GM19438 (cell line): ENCODE measurements at regions not wholly inside any gene's neighbourhood (a gene's known extent, or its start where the extent isn't known, plus 50 kb on each side); places are given as distances from the start of the nearest gene placed in this dataset.

Experiments used
- ATAC-seq: cut with Tn5 transposase; IDR thresholded peaks from one replicate; pipeline ENCODE4 v1.9.1; 2021; ENCODE audit warnings: low read depth; ENCODE audit not compliant: unreplicated experiment

GRCh38 chr2:226655871-226656270 lies 143.7 kb downstream of the IRS1 start:
- no peak for ATAC-seq

- no peak for ATAC-seq
Measured at GRCh38 chr2:226652983-226653765, 146.4 kb downstream of the IRS1 start.

- no peak for ATAC-seq
Measured at GRCh38 chr2:226652369-226652768, 147.3 kb downstream of the IRS1 start.

GRCh38 chr2:226649871-226650660 lies 149.6 kb downstream of the IRS1 start:
- peak; percentile 76 for ATAC-seq

GRCh38 chr2:226649201-226649600 lies 150.4 kb downstream of the IRS1 start:
- ATAC-seq = no peak

GRCh38 chr2:226647621-226648518 lies 151.8 kb downstream of the IRS1 start:
- no peak for ATAC-seq

GRCh38 chr2:226644399-226644865 lies 155.2 kb downstream of the IRS1 start:
- ATAC-seq = no peak

GRCh38 chr2:226643946-226644282 lies 155.7 kb downstream of the IRS1 start:
- no peak for ATAC-seq

- ATAC-seq = no peak
Measured at GRCh38 chr2:226643030-226643945, 156.3 kb downstream of the IRS1 start.

- no peak for ATAC-seq
Measured at GRCh38 chr2:226641008-226641407, 158.6 kb downstream of the IRS1 start.

GRCh38 chr2:226640501-226640900 lies 159.1 kb downstream of the IRS1 start:
- ATAC-seq = no peak

- ATAC-seq = no peak
Measured at GRCh38 chr2:226639550-226639949, 160.1 kb downstream of the IRS1 start.

GRCh38 chr2:226638576-226638975 lies 161.0 kb downstream of the IRS1 start:
- ATAC-seq = no peak

- ATAC-seq = no peak
Measured at GRCh38 chr2:226637383-226637782, 162.2 kb downstream of the IRS1 start.

- ATAC-seq = no peak
Measured at GRCh38 chr2:226636586-226636985, 163.0 kb downstream of the IRS1 start.

- ATAC-seq = no peak
Measured at GRCh38 chr2:226634943-226635604, 164.5 kb downstream of the IRS1 start.

- ATAC-seq = no peak
Measured at GRCh38 chr2:226631671-226632070, 167.9 kb downstream of the IRS1 start.

- no peak for ATAC-seq
Measured at GRCh38 chr2:226631187-226631586, 168.4 kb downstream of the IRS1 start.

GRCh38 chr2:226625946-226626345 lies 173.7 kb downstream of the IRS1 start:
- ATAC-seq = no peak
